ENCODE measurements at regions not wholly inside any gene's neighbourhood (a gene's known extent, or its start where the extent isn't known, plus 50 kb on each side); places are given as distances from the start of the nearest gene placed in this dataset.

GRCh38 chr1:90784186-90784847, 67.2 kb upstream of the BARHL2 start:
- no peak overlapping the region for H3K23ac ChIP-seq (ENCODE audit: low read length)
- H3K4me2 ChIP-seq (ENCODE audit: low read length), result no peak overlapping the region
- no peak overlapping the region for H2BK15ac ChIP-seq (replicated peaks; ENCODE audit: low read depth)
- H2BK120ac ChIP-seq (ENCODE audit: low read depth, low read length), result no peak overlapping the region
- no peaks in the 10 kb centered on the region for H3K36me3 ChIP-seq (ENCODE audit: control insufficient read depth, insufficient read depth, low read length)
- no peak overlapping the region for H4K8ac ChIP-seq (ENCODE audit: low read depth, low read length)
- peaks cover 4% of the 10 kb centered on the region for H3K4me1 ChIP-seq (ENCODE audit: control insufficient read depth, low read depth, low read length)
- no peak overlapping the region for H3K9ac ChIP-seq (ENCODE audit: low read length)
- H3K18ac ChIP-seq (ENCODE audit: low read length), result no peak overlapping the region
- DNase-seq, result peak; percentile 73
- WGBS (ENCODE audit: extremely low coverage, insufficient coverage, low lambda C conversion rate), result no CpG with 5 or more reads among the region's 2 CpGs
- H3K27ac ChIP-seq (ENCODE audit: low read depth, low read length), result no peak overlapping the region
- no peak overlapping the region for H2AK5ac ChIP-seq (ENCODE audit: low read length)
- H3K79me1 ChIP-seq (ENCODE audit: low read length), result no peaks in the 10 kb centered on the region
- no peak overlapping the region for H3K56ac ChIP-seq (ENCODE audit: low read length)
- no peaks in the 10 kb centered on the region for H3K79me2 ChIP-seq (ENCODE audit: control insufficient read depth, insufficient read depth, low read length)
- H3K4me3 ChIP-seq (ENCODE audit: low read length), result no peak overlapping the region
- no peaks in the 10 kb centered on the region for H3K27me3 ChIP-seq (ENCODE audit: insufficient read depth, low read length, poor library complexity)
- no peak overlapping the region for H4K5ac ChIP-seq (ENCODE audit: low read length)
- no peak overlapping the region for H3K4ac ChIP-seq (ENCODE audit: low read depth, low read length)
- H2BK5ac ChIP-seq (ENCODE audit: low read length), result no peak overlapping the region

GRCh38 chr1:90783181-90783580, 66.1 kb upstream of the BARHL2 start:
- Histone ChIP-seq H3K23ac (ENCODE audit: low read length) (no peak overlapping the region), H3K4ac (ENCODE audit: low read depth, low read length) (no peak overlapping the region), H4K8ac (ENCODE audit: low read depth, low read length) (no peak overlapping the region), H3K27ac (ENCODE audit: low read depth, low read length) (no peak overlapping the region), H3K4me2 (ENCODE audit: low read length) (no peak overlapping the region), H2BK5ac (ENCODE audit: low read length) (no peak overlapping the region), H3K9ac (ENCODE audit: low read length) (no peak overlapping the region), H3K79me1 (ENCODE audit: low read length) (no peaks in the 10 kb centered on the region), H3K36me3 (ENCODE audit: control insufficient read depth, insufficient read depth, low read length) (no peaks in the 10 kb centered on the region), H2BK15ac (replicated peaks; ENCODE audit: low read depth) (no peak overlapping the region), H2BK120ac (ENCODE audit: low read depth, low read length) (no peak overlapping the region), H3K4me1 (ENCODE audit: control insufficient read depth, low read depth, low read length) (peaks cover 4% of the 10 kb centered on the region), H3K56ac (ENCODE audit: low read length) (no peak overlapping the region), H3K4me3 (ENCODE audit: low read length) (no peak overlapping the region), H3K18ac (ENCODE audit: low read length) (no peak overlapping the region), H3K27me3 (ENCODE audit: insufficient read depth, low read length, poor library complexity) (no peaks in the 10 kb centered on the region), H2AK5ac (ENCODE audit: low read length) (no peak overlapping the region), H3K79me2 (ENCODE audit: control insufficient read depth, insufficient read depth, low read length) (no peaks in the 10 kb centered on the region), H4K5ac (ENCODE audit: low read length) (no peak overlapping the region)
- WGBS (ENCODE audit: extremely low coverage, insufficient coverage, low lambda C conversion rate), result no CpG with 5 or more reads among the region's 6 CpGs
- no peak for DNase-seq

GRCh38 chr1:90782046-90782445, 64.9 kb upstream of the BARHL2 start:
- no peak overlapping the region for H4K8ac ChIP-seq (ENCODE audit: low read depth, low read length)
- no peak overlapping the region for H3K56ac ChIP-seq (ENCODE audit: low read length)
- H3K18ac ChIP-seq (ENCODE audit: low read length), result no peak overlapping the region
- no peak overlapping the region for H3K27ac ChIP-seq (ENCODE audit: low read depth, low read length)
- no peaks in the 10 kb centered on the region for H3K36me3 ChIP-seq (ENCODE audit: control insufficient read depth, insufficient read depth, low read length)
- H3K79me1 ChIP-seq (ENCODE audit: low read length), result no peaks in the 10 kb centered on the region
- no peak overlapping the region for H4K5ac ChIP-seq (ENCODE audit: low read length)
- no peak overlapping the region for H3K4me2 ChIP-seq (ENCODE audit: low read length)
- H3K4ac ChIP-seq (ENCODE audit: low read depth, low read length), result no peak overlapping the region
- H2BK15ac ChIP-seq (replicated peaks; ENCODE audit: low read depth), result no peak overlapping the region
- no peak overlapping the region for H2BK5ac ChIP-seq (ENCODE audit: low read length)
- no peak overlapping the region for H2AK5ac ChIP-seq (ENCODE audit: low read length)
- H3K27me3 ChIP-seq (ENCODE audit: insufficient read depth, low read length, poor library complexity), result no peaks in the 10 kb centered on the region
- WGBS (ENCODE audit: extremely low coverage, insufficient coverage, low lambda C conversion rate), result no CpG with 5 or more reads among the region's 2 CpGs
- H2BK120ac ChIP-seq (ENCODE audit: low read depth, low read length), result no peak overlapping the region
- peaks cover 4% of the 10 kb centered on the region for H3K4me1 ChIP-seq (ENCODE audit: control insufficient read depth, low read depth, low read length)
- no peak overlapping the region for H3K4me3 ChIP-seq (ENCODE audit: low read length)
- H3K9ac ChIP-seq (ENCODE audit: low read length), result no peak overlapping the region
- no peak overlapping the region for H3K23ac ChIP-seq (ENCODE audit: low read length)
- DNase-seq, result no peak
- no peaks in the 10 kb centered on the region for H3K79me2 ChIP-seq (ENCODE audit: control insufficient read depth, insufficient read depth, low read length)

- Histone ChIP-seq H2BK5ac (ENCODE audit: low read length) (no peak overlapping the region), H2AK5ac (ENCODE audit: low read length) (no peak overlapping the region), H3K36me3 (ENCODE audit: control insufficient read depth, insufficient read depth, low read length) (no peaks in the 10 kb centered on the region), H3K79me1 (ENCODE audit: low read length) (no peaks in the 10 kb centered on the region), H3K4me3 (ENCODE audit: low read length) (no peak overlapping the region), H3K23ac (ENCODE audit: low read length) (no peak overlapping the region), H4K5ac (ENCODE audit: low read length) (no peak overlapping the region), H3K18ac (ENCODE audit: low read length) (no peak overlapping the region), H3K56ac (ENCODE audit: low read length) (no peak overlapping the region), H3K4me2 (ENCODE audit: low read length) (no peak overlapping the region), H3K27ac (ENCODE audit: low read depth, low read length) (no peak overlapping the region), H2BK120ac (ENCODE audit: low read depth, low read length) (no peak overlapping the region), H3K4ac (ENCODE audit: low read depth, low read length) (no peak overlapping the region), H3K79me2 (ENCODE audit: control insufficient read depth, insufficient read depth, low read length) (no peaks in the 10 kb centered on the region), H4K8ac (ENCODE audit: low read depth, low read length) (no peak overlapping the region), H3K27me3 (ENCODE audit: insufficient read depth, low read length, poor library complexity) (no peaks in the 10 kb centered on the region), H3K9ac (ENCODE audit: low read length) (no peak overlapping the region), H3K4me1 (ENCODE audit: control insufficient read depth, low read depth, low read length) (peaks cover 4% of the 10 kb centered on the region), H2BK15ac (replicated peaks; ENCODE audit: low read depth) (no peak overlapping the region)
- DNase-seq, result no peak
- no CpG with 5 or more reads among the region's 6 CpGs for WGBS (ENCODE audit: extremely low coverage, insufficient coverage, low lambda C conversion rate)
These were observed 64.4 kb upstream of the BARHL2 start for GRCh38 chr1:90781534-90781933.

- Histone ChIP-seq H3K4me3 (ENCODE audit: low read length) (no peak overlapping the region), H3K36me3 (ENCODE audit: control insufficient read depth, insufficient read depth, low read length) (no peaks in the 10 kb centered on the region), H2BK15ac (replicated peaks; ENCODE audit: low read depth) (no peak overlapping the region), H3K4me1 (ENCODE audit: control insufficient read depth, low read depth, low read length) (peaks cover 4% of the 10 kb centered on the region), H3K79me2 (ENCODE audit: control insufficient read depth, insufficient read depth, low read length) (no peaks in the 10 kb centered on the region), H4K8ac (ENCODE audit: low read depth, low read length) (no peak overlapping the region), H3K23ac (ENCODE audit: low read length) (no peak overlapping the region), H3K27me3 (ENCODE audit: insufficient read depth, low read length, poor library complexity) (no peaks in the 10 kb centered on the region), H2AK5ac (ENCODE audit: low read length) (no peak overlapping the region), H2BK5ac (ENCODE audit: low read length) (no peak overlapping the region), H3K27ac (ENCODE audit: low read depth, low read length) (no peak overlapping the region), H3K9ac (ENCODE audit: low read length) (no peak overlapping the region), H3K18ac (ENCODE audit: low read length) (no peak overlapping the region), H3K4ac (ENCODE audit: low read depth, low read length) (no peak overlapping the region), H3K4me2 (ENCODE audit: low read length) (no peak overlapping the region), H4K5ac (ENCODE audit: low read length) (no peak overlapping the region), H2BK120ac (ENCODE audit: low read depth, low read length) (no peak overlapping the region), H3K79me1 (ENCODE audit: low read length) (no peaks in the 10 kb centered on the region), H3K56ac (ENCODE audit: low read length) (no peak overlapping the region)
- no peak for DNase-seq
- no CpG with 5 or more reads among the region's 2 CpGs for WGBS (ENCODE audit: extremely low coverage, insufficient coverage, low lambda C conversion rate)
These were observed 63.9 kb upstream of the BARHL2 start for GRCh38 chr1:90780981-90781380.

- Histone ChIP-seq H3K18ac (ENCODE audit: low read length) (no peak overlapping the region), H2BK15ac (replicated peaks; ENCODE audit: low read depth) (no peak overlapping the region), H3K79me1 (ENCODE audit: low read length) (no peaks in the 10 kb centered on the region), H3K56ac (ENCODE audit: low read length) (no peak overlapping the region), H3K4ac (ENCODE audit: low read depth, low read length) (no peak overlapping the region), H3K23ac (ENCODE audit: low read length) (no peak overlapping the region), H3K9ac (ENCODE audit: low read length) (no peak overlapping the region), H2AK5ac (ENCODE audit: low read length) (no peak overlapping the region), H3K4me1 (ENCODE audit: control insufficient read depth, low read depth, low read length) (peaks cover 3% of the 10 kb centered on the region), H3K36me3 (ENCODE audit: control insufficient read depth, insufficient read depth, low read length) (no peaks in the 10 kb centered on the region), H4K5ac (ENCODE audit: low read length) (no peak overlapping the region), H3K79me2 (ENCODE audit: control insufficient read depth, insufficient read depth, low read length) (no peaks in the 10 kb centered on the region), H3K27me3 (ENCODE audit: insufficient read depth, low read length, poor library complexity) (no peaks in the 10 kb centered on the region), H2BK5ac (ENCODE audit: low read length) (no peak overlapping the region), H4K8ac (ENCODE audit: low read depth, low read length) (no peak overlapping the region), H3K4me2 (ENCODE audit: low read length) (no peak overlapping the region), H3K27ac (ENCODE audit: low read depth, low read length) (no peak overlapping the region), H3K4me3 (ENCODE audit: low read length) (no peak overlapping the region), H2BK120ac (ENCODE audit: low read depth, low read length) (no peak overlapping the region)
- no CpG with 5 or more reads among the region's 4 CpGs for WGBS (ENCODE audit: extremely low coverage, insufficient coverage, low lambda C conversion rate)
- DNase-seq, result no peak
These were observed 62.5 kb upstream of the BARHL2 start for GRCh38 chr1:90779573-90779972.

Measured in mesendoderm (in vitro differentiated cells).